ENCODE measurements at regions not wholly inside any gene's neighbourhood (a gene's known extent, or its start where the extent isn't known, plus 50 kb on each side); places are given as distances from the start of the nearest gene placed in this dataset.

GRCh38 chr3:102142379-102143060, 292.3 kb upstream of the ZPLD1 start:
- DNase-seq: no peak

- no peak for DNase-seq
These were observed 291.3 kb upstream of the ZPLD1 start for GRCh38 chr3:102143536-102143935.

GRCh38 chr3:102144063-102144462, 290.8 kb upstream of the ZPLD1 start:
- no peak for DNase-seq

- DNase-seq: no peak
These were observed 286.0 kb upstream of the ZPLD1 start for GRCh38 chr3:102148598-102149337.

GRCh38 chr3:102151935-102152334, 282.9 kb upstream of the ZPLD1 start:
- DNase-seq: no peak

GRCh38 chr3:102156426-102156825, 278.4 kb upstream of the ZPLD1 start:
- no peak for DNase-seq

- DNase-seq: no peak
These were observed 276.6 kb upstream of the ZPLD1 start for GRCh38 chr3:102158080-102158740.

GRCh38 chr3:102159810-102160451, 274.9 kb upstream of the ZPLD1 start:
- no peak for DNase-seq

GRCh38 chr3:102161384-102162006, 273.3 kb upstream of the ZPLD1 start:
- no peak for DNase-seq

GRCh38 chr3:102162251-102162650, 272.6 kb upstream of the ZPLD1 start:
- DNase-seq: no peak

- DNase-seq: no peak
These were observed 271.6 kb upstream of the ZPLD1 start for GRCh38 chr3:102163039-102163817.

- DNase-seq: no peak
These were observed 271.0 kb upstream of the ZPLD1 start for GRCh38 chr3:102163818-102164154.

GRCh38 chr3:102165367-102165766, 269.4 kb upstream of the ZPLD1 start:
- no peak for DNase-seq

GRCh38 chr3:102169915-102170479, 264.8 kb upstream of the ZPLD1 start:
- DNase-seq: no peak

- DNase-seq: no peak
These were observed 264.3 kb upstream of the ZPLD1 start for GRCh38 chr3:102170545-102170944.

- DNase-seq: no peak
These were observed 260.5 kb upstream of the ZPLD1 start for GRCh38 chr3:102174312-102174712.

GRCh38 chr3:102174832-102175374, 259.9 kb upstream of the ZPLD1 start:
- no peak for DNase-seq

- no peak for DNase-seq
These were observed 258.3 kb upstream of the ZPLD1 start for GRCh38 chr3:102176333-102177050.

GRCh38 chr3:102177075-102177755, 257.6 kb upstream of the ZPLD1 start:
- DNase-seq: no peak
